Vagina (tissue), 2 donors: ENCODE measurements at regions not wholly inside any gene's neighbourhood (a gene's known extent, or its start where the extent isn't known, plus 50 kb on each side); places are given as distances from the start of the nearest gene placed in this dataset.

Experiments
- CTCF ChIP-seq, 3 experiments: fragments of 450-650 bp in 2 of 3; fragments of 200-600 bp in 1 of 3; sonication (generic) in 1 of 3; IDR thresholded peaks; one replicate each; pipeline ENCODE4 v1.5.1; 2017 to 2019; ENCODE audit warnings: antibody characterized with exemption in 3 of 3, mild to moderate bottlenecking in 2 of 3, moderate library complexity in 2 of 3
- POLR2A ChIP-seq, 2 donors: fragments of 450-650 bp; IDR thresholded peaks; one replicate each; pipeline ENCODE4 v1.6.1; 2017; ENCODE audit warnings: antibody characterized with exemption in 2 of 2, mild to moderate bottlenecking in 2 of 2, moderate library complexity in 2 of 2
- POLR2AphosphoS5 ChIP-seq, 2 donors: sonication (generic); formaldehyde crosslinking; IDR thresholded peaks; one replicate each; pipeline ENCODE4 v1.9.0; 2017; ENCODE audit warnings: antibody characterized with exemption in 2 of 2, mild to moderate bottlenecking in 2 of 2, low read depth in 1 of 2; ENCODE audit not compliant: insufficient read depth in 1 of 2

GRCh38 chr10:112030431-112030830 lies 153.1 kb downstream of the GPAM start:
- TF ChIP-seq POLR2A (IDR thresholded peaks at IDR 0.05) (no peak), CTCF (IDR thresholded peaks at IDR 0.05) (no peak), POLR2AphosphoS5 (IDR thresholded peaks at IDR 0.05; ENCODE audit: insufficient read depth in 1 of 2, low read depth in 1 of 2) (no peak)
